ENCODE measurements at regions not wholly inside any gene's neighbourhood (a gene's known extent, or its start where the extent isn't known, plus 50 kb on each side); places are given as distances from the start of the nearest gene placed in this dataset.

- intact Hi-C loops (cut with DNase I), result no loop called here
- DNase-seq (no peak), ATAC-seq (no peak)
- H3K4me3 ChIP-seq, result no peak overlapping the region
- H3K27me3 ChIP-seq (ENCODE audit: low read depth), result peaks cover 12% of the 10 kb centered on the region
- H3K36me3 ChIP-seq, result no peaks in the 10 kb centered on the region
- TF ChIP-seq, protein P1, sequence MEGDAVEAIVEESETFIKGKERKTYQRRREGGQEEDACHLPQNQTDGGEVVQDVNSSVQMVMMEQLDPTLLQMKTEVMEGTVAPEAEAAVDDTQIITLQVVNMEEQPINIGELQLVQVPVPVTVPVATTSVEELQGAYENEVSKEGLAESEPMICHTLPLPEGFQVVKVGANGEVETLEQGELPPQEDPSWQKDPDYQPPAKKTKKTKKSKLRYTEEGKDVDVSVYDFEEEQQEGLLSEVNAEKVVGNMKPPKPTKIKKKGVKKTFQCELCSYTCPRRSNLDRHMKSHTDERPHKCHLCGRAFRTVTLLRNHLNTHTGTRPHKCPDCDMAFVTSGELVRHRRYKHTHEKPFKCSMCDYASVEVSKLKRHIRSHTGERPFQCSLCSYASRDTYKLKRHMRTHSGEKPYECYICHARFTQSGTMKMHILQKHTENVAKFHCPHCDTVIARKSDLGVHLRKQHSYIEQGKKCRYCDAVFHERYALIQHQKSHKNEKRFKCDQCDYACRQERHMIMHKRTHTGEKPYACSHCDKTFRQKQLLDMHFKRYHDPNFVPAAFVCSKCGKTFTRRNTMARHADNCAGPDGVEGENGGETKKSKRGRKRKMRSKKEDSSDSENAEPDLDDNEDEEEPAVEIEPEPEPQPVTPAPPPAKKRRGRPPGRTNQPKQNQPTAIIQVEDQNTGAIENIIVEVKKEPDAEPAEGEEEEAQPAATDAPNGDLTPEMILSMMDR (IDR thresholded peaks at IDR 0.05), result no peak
- H3K27ac ChIP-seq, result no peak overlapping the region
- no peaks in the 10 kb centered on the region for H3K9me3 ChIP-seq
- no peaks in the 10 kb centered on the region for H3K4me1 ChIP-seq
Observed at GRCh38 chr5:2123874-2124273, 241.1 kb upstream of the IRX4 start.

- Histone ChIP-seq H3K4me1 (no peaks in the 10 kb centered on the region), H3K9me3 (no peaks in the 10 kb centered on the region), H3K4me3 (no peak overlapping the region), H3K27me3 (ENCODE audit: low read depth) (peaks cover 12% of the 10 kb centered on the region), H3K36me3 (no peaks in the 10 kb centered on the region), H3K27ac (no peak overlapping the region)
- intact Hi-C loops (cut with DNase I), result no loop called here
- ATAC-seq, result no peak
- TF ChIP-seq, protein P1 (IDR thresholded peaks at IDR 0.05), result no peak
- DNase-seq, result no peak
Observed at GRCh38 chr5:2120361-2120760, 237.6 kb upstream of the IRX4 start.

DNA sequence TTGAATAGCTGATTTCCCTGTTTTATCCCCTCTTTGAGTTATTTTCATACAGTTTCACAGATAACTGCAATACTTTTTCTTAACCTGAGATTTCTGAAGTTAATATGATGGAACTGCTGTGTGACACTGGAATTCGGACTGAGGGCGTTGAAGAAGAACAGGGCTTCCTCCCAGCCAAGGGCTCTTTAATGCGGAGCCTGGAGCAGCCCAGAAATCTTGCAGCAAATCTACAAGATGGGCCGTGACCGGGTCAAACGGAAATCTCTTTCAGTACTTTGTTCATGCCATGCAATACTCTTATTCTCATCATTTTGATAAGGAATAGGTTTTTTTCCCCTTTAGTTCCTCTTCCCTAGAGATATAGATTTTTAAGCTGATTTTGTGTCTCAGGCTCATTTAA, 236.8 kb upstream of the IRX4 start:
- DNase-seq, result no peak
- no peak for ATAC-seq
- Histone ChIP-seq H3K36me3 (no peaks in the 10 kb centered on the region), H3K4me3 (no peak overlapping the region), H3K27me3 (ENCODE audit: low read depth) (peaks cover 12% of the 10 kb centered on the region), H3K27ac (no peak overlapping the region), H3K4me1 (no peaks in the 10 kb centered on the region), H3K9me3 (no peaks in the 10 kb centered on the region)
- TF ChIP-seq, protein P1 (IDR thresholded peaks at IDR 0.05), result no peak
- intact Hi-C loops (cut with DNase I), result no loop called here

DNA sequence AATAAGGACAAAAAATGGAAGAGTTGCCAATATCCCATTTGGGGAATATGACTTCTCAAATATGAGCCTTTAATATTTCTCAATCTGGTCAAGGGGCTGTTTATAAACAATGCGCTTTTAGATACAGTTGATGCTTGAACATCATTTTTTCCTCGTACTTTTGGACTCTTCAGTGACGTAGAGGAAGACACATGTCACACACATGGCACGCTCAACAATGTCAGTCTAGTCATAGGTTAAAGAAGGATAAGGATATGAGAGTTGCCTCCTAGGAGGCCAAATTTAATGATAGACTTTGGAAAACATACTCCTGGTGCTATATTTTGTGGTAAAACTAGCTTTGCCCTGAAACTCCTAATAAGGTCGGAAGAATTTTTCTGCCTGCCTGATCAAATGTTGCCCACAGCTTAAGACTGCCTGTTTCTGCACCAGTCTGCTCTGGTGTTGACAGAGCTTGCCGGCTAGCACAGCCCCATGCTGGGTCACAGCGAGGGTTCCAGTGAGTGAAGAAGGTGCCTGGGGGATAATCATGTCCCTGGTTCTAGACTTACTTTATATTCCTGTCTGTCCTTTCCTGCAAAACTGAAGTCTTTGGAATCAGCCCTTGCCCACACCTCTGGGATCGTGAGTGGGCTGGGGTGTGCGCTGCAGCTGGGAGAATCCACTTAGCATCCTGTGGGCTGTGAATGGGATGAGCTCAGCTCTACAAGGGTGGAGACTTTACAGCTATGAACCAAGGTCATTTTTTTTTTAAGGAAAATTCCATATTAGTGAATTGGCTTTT, 230.8 kb upstream of the IRX4 start:
- no peaks in the 10 kb centered on the region for H3K4me1 ChIP-seq
- no peak for DNase-seq
- no peak for ATAC-seq
- H3K4me3 ChIP-seq, result no peak overlapping the region
- no peak overlapping the region for H3K27ac ChIP-seq
- no peaks in the 10 kb centered on the region for H3K36me3 ChIP-seq
- intact Hi-C loops (cut with DNase I), result no loop called here
- no peaks in the 10 kb centered on the region for H3K9me3 ChIP-seq
- TF ChIP-seq, protein P1 (IDR thresholded peaks at IDR 0.05), result no peak
- no peaks in the 10 kb centered on the region for H3K27me3 ChIP-seq (ENCODE audit: low read depth)

DNA sequence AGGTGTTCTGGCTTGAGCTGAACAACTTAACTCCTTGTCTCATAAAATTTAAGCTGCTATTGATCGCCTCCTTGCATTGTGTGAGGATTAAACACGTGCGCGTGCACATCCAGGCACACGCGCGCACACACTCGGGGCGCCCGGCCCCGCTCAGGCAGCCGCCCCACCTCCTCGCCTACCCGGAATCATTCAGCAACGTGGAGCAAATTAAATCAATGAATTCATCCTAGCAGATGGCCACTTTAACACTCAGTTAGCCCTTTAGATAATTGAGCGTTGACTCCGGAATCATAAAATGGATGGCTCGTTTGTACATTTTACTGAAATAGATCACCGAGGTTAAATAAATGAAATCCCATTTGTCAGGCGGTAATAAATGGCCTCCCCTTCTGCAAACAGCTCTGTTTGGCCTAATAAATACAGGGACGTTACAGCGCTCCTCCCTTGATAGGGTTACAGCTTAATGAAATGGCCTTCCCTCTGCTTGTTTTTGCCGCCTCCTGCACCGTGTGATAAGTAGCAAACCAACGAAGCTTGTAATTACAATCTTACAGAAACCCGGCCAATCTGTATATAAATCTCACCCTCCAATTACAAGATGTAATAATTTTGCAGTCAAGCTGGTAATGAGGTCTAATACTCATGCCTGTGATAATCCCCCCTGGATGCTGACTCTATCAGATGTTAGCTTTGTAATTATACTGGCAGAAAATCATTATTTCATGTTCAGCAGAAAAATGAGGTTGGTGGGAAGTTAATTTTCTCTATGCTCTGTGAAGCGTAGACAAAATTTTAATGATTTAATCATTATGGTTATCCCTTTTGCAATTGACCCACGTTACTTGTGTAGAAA, 229.7 kb upstream of the IRX4 start:
- intact Hi-C loops (cut with DNase I), result no loop called here
- no peak for ATAC-seq
- H3K4me3 ChIP-seq, result no peak overlapping the region

More for the DNA sequence above, 229.7 kb upstream of the IRX4 start:
- H3K36me3 ChIP-seq, result no peaks in the 10 kb centered on the region
- TF ChIP-seq, protein P1 (IDR thresholded peaks at IDR 0.05), result no peak
- no peaks in the 10 kb centered on the region for H3K9me3 ChIP-seq
- no peak for DNase-seq
- H3K27me3 ChIP-seq (ENCODE audit: low read depth), result no peaks in the 10 kb centered on the region
- H3K4me1 ChIP-seq, result no peaks in the 10 kb centered on the region
- H3K27ac ChIP-seq, result no peak overlapping the region

Data from lower lobe of right lung (tissue), 2 donors.